Left lung (tissue), 4 donors: ENCODE measurements at regions not wholly inside any gene's neighbourhood (a gene's known extent, or its start where the extent isn't known, plus 50 kb on each side); places are given as distances from the start of the nearest gene placed in this dataset.

Source experiments
- ATAC-seq: fragments of 200-7000 bp; cut with Tn5 transposase; one replicate; pipeline ENCODE4 v1.9.1; 2020; ENCODE audit warnings: moderate library complexity
- DNase-seq, 4 donors: peaks; one replicate each; pipeline ENCODE4 v3.0.0-alpha.2; 2013 to 2020
- H3K27ac ChIP-seq, 2 donors: fragments of 200-600 bp; sonication (generic) in 1 of 2; one replicate each; pipeline versions ENCODE4 v1.5.0 to v1.8.0; 2020 to 2021
- H3K27me3 ChIP-seq, 2 donors: fragments of 200-600 bp; sonication (generic) in 1 of 2; one replicate each; pipeline versions ENCODE4 v1.5.0 to v1.8.0; 2020 to 2021
- H3K36me3 ChIP-seq, 2 donors: fragments of 200-600 bp; sonication (generic) in 1 of 2; one replicate each; pipeline versions ENCODE4 v1.5.0 to v1.8.0; 2020 to 2021
- H3K4me1 ChIP-seq, 2 donors: fragments of 200-600 bp; one replicate each; pipeline ENCODE4 v1.8.0; 2021
- H3K4me3 ChIP-seq, 2 donors: fragments of 200-600 bp; sonication (generic) in 1 of 2; one replicate each; pipeline versions ENCODE4 v1.5.0 to v1.8.0; 2020 to 2021; ENCODE audit warnings: mild to moderate bottlenecking in 1 of 2
- H3K9me3 ChIP-seq, 2 donors: fragments of 200-600 bp; sonication (generic) in 1 of 2; one replicate each; pipeline versions ENCODE4 v1.5.0 to v1.8.0; 2020 to 2021
- CTCF ChIP-seq, 2 donors: fragments of 200-600 bp; sonication (generic) in 1 of 2; IDR thresholded peaks; one replicate each; pipeline versions ENCODE4 v1.5.0 to v1.8.0; 2021; ENCODE audit warnings: antibody characterized with exemption in 2 of 2
- intact Hi-C, 2 donors: fragments of 100-400 bp; cut with DNase I; formaldehyde crosslinking; loops; one replicate each; pipeline versions ENCODE4 v1.11.2 to v1.14.2; 2022
- donor health status: DM: no; HTN: yes; CAD: no.
- donor health status: DM: no; HTN: no; CAD: no.

GRCh38 chr2:117269574-117269973 is 544.9 kb upstream of the DDX18 start:
- Histone ChIP-seq H3K27ac (no peak overlapping the region), H3K36me3 (no peaks in the 10 kb centered on the region), H3K9me3 (peaks cover 0 to 6% of the 10 kb centered on the region in 2 donors), H3K27me3 (no peaks in the 10 kb centered on the region), H3K4me3 (no peak overlapping the region), H3K4me1 (no peaks in the 10 kb centered on the region)
- DNase-seq (no peak), ATAC-seq (no peak)
- intact Hi-C loops = no loop called here
- no peak for TF ChIP-seq CTCF (IDR thresholded peaks at IDR 0.05)

- no peak for TF ChIP-seq CTCF (IDR thresholded peaks at IDR 0.05)
- ATAC-seq (no peak), DNase-seq (no peak)
Measured at GRCh38 chr2:117271631-117272030, 542.9 kb upstream of the DDX18 start.

DNA sequence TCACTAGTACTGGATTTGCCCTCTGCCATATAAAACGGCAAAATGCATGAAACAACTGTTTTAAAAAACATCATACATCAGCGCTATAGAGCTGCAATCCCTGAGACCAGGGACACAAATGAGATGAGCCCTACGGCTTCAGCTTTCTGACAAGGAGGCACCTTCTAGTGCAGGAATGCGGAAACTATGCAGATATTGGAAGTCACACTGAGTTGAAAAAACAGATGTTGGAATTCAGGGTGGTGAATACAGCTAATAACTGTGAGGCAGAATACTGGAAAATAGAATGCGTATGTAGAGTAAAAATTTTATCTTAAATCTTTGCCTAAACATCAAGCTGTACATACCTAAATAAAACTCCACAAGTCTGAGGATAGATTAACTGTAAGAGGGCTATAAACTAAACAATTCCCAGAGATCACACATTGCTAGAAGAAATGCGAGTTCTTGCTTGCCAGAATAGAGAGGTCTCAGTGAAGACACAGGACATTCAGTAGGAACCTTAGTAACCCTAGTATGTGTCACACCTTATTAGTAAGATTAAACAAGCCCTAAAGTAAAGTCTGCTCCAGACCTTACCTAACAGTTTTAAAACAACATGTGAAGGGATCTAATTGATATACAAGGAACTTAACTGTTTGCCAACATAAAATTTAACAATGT is 541.4 kb upstream of the DDX18 start:
- TF ChIP-seq CTCF (IDR thresholded peaks at IDR 0.05) = no peak
- intact Hi-C loops = no loop called here
- Histone ChIP-seq H3K4me3 (no peak overlapping the region), H3K27ac (no peak overlapping the region), H3K36me3 (no peaks in the 10 kb centered on the region), H3K4me1 (no peaks in the 10 kb centered on the region), H3K9me3 (no peaks in the 10 kb centered on the region), H3K27me3 (no peaks in the 10 kb centered on the region)
- no peak for DNase-seq
- ATAC-seq = no peak

More at GRCh38 chr2:117271631-117272030, 542.9 kb upstream of the DDX18 start:
- no peaks in the 10 kb centered on the region for H3K27me3 ChIP-seq
- H3K36me3 ChIP-seq = no peaks in the 10 kb centered on the region
- no peak overlapping the region for H3K4me3 ChIP-seq
- no peak overlapping the region for H3K27ac ChIP-seq
- intact Hi-C loops = no loop called here
- H3K9me3 ChIP-seq = no peaks in the 10 kb centered on the region
- no peaks in the 10 kb centered on the region for H3K4me1 ChIP-seq

GRCh38 chr2:117293012-117293411 is 521.5 kb upstream of the DDX18 start:
- H3K36me3 ChIP-seq = no peaks in the 10 kb centered on the region
- no peaks in the 10 kb centered on the region for H3K9me3 ChIP-seq
- intact Hi-C loops = no loop called here
- no peak overlapping the region for H3K27ac ChIP-seq
- DNase-seq (no peak), ATAC-seq (no peak)
- no peak overlapping the region for H3K4me3 ChIP-seq
- no peaks in the 10 kb centered on the region for H3K27me3 ChIP-seq
- H3K4me1 ChIP-seq = no peaks in the 10 kb centered on the region
- no peak for TF ChIP-seq CTCF (IDR thresholded peaks at IDR 0.05)

DNA sequence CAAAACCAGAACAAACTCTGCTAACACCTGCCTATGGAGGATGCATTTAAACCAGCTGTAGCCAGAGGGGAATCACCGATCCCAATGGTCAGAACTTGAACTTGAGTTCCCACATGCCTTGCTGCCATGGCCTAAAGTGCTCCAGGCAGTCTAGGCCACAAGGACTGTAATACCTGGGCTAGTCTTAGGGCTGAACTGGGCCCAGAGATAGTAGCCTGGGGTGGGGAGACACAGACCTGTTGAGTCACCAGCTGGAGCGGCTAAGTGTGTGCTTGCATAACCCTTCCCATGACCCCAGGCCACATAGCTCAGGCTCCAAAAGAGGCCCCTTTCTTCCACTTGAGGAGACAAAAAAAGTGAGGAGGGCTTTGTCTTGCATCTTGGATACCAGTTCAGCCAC is 515.0 kb upstream of the DDX18 start:
- peaks cover 0 to 3% of the 10 kb centered on the region in 2 donors for H3K9me3 ChIP-seq
- no peaks in the 10 kb centered on the region for H3K27me3 ChIP-seq
- no peaks in the 10 kb centered on the region for H3K36me3 ChIP-seq
- H3K27ac ChIP-seq = no peak overlapping the region
- DNase-seq (no peak), ATAC-seq (no peak)
- no peaks in the 10 kb centered on the region for H3K4me1 ChIP-seq
- intact Hi-C loops = no loop called here
- no peak for TF ChIP-seq CTCF (IDR thresholded peaks at IDR 0.05)
- no peak overlapping the region for H3K4me3 ChIP-seq
